ENCODE measurements at regions not wholly inside any gene's neighbourhood (a gene's known extent, or its start where the extent isn't known, plus 50 kb on each side); places are given as distances from the start of the nearest gene placed in this dataset.

DNA sequence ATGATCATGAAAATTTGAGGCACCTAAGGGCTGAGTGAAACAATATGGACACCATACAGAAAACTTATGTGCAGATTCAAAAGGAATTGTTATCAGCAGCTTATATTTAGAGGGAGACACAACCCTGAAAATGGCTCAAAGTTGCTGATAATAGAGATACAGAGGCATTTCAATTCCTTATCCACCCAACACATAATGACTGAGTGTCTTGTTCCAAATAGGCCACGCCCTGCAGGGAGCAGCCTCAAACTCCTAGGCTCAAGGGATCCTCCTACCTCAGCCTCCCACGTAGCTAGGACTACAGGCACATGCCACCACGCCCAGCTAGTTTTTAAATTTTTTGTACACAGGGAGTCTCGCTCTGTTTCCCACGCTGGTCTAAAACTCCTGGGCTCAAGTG, 79.0 kb downstream of the LBH start:
- DNase-seq (ENCODE audit: low read depth): no peak

DNA sequence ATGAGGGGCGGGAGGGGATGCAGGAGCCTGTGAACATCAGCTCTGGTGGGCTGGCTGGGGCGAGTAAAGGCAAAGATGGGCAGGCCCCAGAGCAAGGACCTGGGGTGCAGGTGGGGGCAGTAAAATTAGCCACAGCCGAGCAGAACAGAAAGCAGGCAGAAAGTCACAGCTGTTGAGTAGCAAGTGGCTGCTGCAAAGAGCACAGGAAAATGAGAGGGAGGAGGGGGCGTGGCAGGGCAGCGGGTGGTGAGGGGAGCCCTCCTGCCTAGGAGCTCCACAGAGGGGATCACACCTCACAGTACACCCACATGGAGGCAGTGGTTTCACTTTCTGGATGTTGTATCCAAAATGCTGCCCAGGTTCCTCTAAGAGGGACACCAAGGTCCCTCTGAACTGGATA, 79.6 kb downstream of the LBH start:
- no peak for DNase-seq (ENCODE audit: low read depth)

DNA sequence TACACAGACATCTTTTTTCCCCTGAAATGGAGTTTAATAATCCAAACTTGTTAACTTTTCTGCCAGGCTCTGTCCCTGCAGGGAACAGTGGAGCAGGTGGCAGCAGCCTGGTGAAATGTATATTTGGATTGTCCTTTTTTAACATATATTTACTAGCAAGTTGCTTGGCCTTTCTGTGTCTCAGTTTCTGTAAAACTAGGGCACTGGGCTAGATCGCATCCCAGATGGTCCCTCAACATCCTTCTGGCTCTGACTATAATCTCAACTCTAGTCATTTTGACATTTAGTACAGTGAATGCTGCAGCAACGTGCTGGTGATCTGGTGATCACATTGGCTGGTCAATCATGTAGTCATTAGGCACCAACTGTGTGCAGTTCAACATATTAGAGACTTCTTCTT, 80.4 kb downstream of the LBH start:
- no peak for DNase-seq (ENCODE audit: low read depth)

DNA sequence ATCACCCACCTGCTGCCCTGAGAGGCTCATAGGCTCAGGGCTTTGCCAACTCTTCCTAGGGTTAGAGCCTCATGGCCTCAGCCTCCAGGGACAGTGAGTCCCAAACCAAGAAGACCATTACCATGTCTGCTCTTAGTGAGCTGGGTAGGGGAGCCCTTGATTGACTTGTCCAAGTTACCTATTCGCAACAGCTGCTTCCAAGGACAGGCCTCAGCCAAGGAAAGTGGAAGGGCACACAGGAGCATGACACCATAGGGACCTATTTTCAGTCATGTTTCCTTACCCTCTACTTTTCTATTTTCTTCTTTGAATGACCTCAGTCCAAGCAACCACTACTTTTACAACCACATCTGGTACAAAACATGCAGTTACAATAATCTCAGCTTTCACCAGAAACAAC, 81.6 kb downstream of the LBH start:
- DNase-seq (ENCODE audit: low read depth): no peak

DNA sequence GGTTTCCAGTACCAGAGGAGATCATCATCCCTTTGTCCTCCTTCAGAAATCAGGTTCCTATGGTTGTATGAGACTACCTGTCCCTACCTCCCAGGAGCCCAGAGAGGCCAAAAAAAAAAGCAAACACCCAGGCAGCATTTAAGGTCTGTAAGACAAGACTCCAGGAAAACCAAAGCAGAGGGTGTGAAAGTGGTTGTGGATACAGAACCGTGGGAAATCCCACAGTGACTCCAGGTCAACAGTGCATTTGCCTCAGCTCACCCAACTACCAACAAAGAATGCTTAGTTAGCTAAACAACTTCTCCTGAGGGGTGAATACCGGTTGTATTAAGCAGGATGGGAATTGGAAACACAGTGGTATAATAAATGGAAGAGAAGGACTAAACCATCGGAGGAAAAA, 83.6 kb downstream of the LBH start:
- DNase-seq (ENCODE audit: low read depth): no peak

DNA sequence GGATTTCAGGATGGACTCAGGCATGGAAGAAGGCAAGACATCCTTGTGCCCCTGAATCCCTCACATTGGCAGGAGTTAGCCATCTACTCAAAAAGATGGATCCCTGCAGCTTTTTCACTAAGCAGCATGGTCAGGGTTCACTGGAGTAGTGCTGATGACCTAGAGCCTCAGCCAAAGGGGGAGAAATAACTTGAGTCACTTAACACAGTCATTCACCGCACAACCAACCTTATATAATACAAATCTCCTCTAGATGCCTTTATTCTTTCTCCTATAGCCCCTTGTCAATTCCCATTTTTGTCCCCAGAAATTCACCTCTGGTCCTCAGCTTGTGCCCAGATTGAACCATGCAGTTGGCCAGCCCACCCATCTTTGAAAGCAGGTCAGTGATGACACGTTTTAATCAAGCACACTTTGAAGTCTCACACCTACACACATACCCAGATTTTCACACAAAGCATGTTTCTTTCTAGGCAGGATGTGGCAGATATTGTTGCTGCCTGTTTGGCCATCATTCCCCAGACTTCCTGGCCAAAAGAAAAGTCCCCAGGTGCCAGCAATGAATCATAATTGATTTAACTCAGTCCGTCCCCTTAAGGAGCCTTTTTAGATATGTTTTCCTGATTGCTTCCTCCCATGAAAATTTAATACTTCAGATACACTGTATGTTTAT, 84.2 kb downstream of the LBH start:
- DNase-seq (ENCODE audit: low read depth): no peak

DNA sequence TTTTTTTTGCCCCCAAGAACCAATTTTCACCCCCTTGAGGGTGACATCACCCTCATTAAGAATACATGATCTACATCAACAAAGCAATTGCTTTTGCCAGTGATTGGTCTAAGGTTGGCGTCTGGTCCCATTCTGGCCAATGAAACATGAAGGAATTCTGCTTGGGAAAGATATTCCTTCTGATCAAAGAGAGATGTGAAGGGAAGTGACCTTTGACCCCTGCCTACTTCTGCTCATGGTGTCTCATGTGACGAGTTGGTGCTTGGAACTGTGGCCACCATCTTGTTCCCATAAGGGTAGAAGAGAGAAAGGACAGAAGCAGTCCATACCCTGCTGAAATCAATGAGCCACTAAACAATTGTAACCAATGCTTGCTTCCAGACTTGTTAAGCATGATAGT, 85.1 kb downstream of the LBH start:
- no peak for DNase-seq (ENCODE audit: low read depth)

DNA sequence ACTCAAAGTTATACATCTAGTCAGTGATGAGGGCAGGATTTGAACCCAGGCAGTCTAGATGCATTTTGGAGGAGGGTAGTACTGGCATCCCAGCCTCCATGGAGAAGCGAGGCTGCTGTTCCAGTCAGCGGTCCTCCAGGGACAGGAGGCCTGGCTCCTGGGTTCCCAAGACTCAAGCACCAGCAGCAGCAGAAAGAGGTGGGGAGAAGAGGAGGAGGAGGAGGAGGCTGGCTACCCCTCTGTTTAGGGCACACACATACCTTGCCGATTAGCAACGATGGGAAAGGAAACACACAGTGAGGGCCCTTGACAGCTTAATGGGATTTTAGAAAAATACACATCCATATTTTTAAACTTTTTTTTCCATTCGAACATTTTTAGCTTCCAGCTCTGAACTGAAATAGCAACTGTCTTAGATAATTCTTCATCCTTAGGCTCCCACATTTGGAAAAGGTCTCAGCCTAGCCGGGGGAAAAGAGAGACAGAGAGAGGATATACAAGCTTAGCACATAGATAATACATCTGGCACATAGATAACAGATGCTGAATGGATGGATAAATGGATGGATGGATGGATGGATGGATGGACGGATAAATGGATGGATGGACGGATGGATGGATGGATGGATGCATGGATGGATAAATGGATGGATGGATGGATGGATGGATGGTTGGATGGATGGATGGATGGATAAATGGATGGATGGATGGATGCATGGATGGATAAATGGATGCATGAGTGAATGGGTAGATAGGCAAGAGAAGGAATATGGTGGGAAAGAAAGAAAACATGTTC, 87.9 kb downstream of the LBH start:
- DNase-seq (ENCODE audit: low read depth): no peak

DNA sequence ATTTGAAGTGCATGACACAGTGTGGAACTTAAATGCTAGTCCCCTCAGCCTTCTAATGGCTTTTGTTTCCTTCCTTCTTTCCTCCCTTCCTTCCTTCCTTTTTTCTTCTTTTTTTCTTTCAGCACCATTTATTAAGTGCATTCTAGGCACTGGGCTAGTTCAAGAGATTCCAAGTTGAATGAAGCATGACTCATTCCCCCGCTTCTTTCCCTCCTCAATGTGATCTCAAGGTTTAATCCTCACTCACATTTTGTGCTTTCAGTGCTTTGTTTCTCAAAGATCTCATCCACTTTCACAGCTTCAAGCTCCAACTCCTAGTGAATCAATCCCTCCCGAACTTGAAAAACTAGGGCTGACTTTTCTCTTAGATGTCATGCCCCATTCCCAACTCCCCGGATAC, 90.1 kb downstream of the LBH start:
- DNase-seq (ENCODE audit: low read depth): no peak

DNA sequence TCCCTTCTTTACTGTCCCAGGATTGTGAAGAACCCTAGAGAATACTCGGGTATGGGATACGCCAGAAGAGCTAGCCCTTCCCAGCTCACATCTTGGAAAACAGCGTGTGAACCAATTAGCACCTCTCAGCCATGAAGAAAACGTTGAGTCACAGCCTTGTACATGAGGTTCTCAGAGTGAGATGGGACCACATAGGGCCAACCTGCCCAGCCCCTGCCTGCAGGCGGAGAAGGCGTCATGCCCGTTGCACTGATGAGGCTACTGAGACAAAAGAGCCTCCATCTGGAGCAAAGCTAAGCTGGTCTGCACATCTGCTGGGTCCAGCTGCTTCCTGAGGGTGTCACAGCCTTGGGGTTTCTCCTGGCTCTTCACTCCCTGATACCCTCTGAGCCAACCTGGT, 92.2 kb downstream of the LBH start:
- no peak for DNase-seq (ENCODE audit: low read depth)

DNA sequence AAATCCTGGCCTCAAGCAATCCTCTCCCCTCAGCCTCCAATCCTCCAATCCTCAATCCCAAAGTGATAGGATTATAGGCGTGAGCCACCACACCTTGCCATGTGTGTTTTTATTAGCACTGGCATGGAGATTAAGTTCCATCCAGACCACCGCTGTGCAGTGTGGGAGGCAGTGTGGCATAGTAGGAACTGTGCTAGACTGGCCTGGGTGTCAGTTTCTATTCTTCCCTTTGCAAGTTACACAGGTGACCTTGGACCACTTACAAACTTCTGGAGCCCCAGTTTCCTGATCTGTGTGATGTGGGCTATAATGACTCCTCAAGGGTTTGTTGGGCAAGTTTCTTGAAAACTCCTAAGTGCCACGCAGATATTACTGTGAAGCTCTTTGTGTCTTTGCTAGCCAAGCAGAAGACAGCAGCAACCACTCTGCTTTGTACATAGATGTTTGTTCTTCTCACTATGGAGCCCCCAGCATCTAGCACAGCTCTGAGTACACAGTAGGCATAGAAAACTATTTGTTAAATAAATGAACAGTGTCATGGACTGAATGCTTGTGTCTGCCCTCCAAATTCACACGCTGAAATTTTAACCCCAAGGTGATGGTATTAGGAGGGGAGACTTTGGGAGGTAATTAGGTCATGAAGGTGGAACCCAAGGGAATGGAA, 93.0 kb downstream of the LBH start:
- no peak for DNase-seq (ENCODE audit: low read depth)

DNA sequence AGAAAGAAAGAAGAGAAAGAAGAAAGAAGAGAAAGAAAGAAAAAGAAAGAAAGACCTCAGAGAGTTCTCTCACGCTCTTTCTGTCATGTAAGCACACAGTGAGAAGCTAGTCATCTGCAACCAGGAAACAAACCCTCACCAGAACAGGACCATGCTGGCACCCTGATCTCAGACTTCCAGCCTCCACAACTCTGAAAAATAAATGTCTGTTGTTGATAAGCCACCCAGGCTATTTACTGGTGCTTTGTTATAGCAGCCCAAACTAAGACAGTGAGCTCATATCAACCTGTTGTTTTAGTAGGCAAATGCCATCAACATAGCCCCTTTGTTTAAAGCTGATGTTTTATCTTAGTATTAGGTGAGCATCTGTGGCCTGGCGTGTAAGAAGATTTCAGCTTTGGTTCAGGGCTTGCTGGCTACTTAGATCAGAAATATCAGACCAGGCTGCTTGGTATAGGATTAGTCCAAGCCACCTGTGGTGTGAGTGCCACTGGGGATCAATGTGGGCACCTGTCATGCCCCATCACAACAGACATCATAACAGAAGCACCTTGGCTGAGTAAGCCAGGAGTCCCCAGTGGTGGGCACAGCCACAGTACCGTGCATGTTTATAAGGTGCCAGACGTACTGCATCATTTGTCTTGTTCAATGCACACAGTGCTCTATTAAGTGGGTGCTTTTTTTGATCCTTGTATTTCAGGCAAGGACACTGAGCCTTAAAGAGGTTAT, 94.4 kb downstream of the LBH start:
- no peak for DNase-seq (ENCODE audit: low read depth)

DNA sequence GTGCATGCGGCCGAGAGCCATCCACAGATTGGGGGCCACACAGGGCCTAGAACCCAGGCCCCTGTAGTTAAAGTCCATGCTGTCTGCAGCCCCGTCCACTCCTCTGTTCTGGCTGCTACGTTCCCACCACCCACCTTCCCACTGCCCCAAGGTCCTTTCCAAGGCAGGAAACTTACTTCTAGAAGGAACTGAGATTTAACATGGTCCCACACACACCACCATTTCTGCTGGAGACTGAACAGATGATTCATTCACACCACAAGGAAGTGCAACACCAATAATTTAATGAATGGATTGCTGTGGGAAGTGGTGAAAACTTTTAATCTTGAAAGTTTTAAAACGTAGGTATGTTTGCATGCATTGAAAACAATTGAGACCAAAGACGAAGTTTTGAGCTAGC, 95.2 kb downstream of the LBH start:
- no peak for DNase-seq (ENCODE audit: low read depth)

DNA sequence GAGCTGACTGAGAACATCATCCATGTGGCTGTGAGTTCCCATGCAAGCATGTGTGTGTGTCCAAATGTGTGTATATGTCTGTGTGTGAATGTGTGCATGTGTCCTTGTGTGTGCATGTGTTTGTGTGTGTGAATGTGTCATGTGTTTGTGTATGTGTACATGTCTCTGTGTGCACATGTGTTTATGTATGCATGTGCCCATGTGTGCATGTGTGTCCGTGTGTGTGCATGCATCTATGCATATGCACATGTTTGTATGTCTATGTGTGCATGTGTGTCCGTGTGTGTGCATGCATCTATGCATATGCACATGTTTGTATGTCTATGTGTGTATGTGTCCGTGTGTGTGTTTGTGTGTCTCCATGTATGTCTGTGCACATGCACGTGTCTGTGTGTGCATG, 99.7 kb downstream of the LBH start:
- DNase-seq (ENCODE audit: low read depth): no peak

DNA sequence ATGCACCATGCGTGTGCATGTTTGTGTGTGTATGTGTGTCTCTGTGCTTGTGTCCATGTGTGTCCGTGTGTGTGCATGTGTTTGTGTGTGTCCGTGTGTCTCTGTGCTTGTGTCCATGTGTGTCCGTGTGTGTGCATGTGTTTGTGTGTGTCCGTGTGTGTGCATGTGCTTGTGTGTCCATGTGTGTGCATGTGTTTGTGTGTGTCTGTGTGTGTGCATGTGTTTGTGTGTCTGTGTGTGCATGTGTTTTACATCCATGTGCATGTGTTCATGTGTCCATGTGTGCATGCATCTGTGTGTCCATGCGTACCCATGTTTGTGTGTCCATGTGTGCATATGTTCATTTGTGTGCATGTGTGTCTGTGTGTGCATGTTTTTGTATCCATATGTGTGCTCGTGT, 100.5 kb downstream of the LBH start:
- DNase-seq (ENCODE audit: low read depth): no peak

DNA sequence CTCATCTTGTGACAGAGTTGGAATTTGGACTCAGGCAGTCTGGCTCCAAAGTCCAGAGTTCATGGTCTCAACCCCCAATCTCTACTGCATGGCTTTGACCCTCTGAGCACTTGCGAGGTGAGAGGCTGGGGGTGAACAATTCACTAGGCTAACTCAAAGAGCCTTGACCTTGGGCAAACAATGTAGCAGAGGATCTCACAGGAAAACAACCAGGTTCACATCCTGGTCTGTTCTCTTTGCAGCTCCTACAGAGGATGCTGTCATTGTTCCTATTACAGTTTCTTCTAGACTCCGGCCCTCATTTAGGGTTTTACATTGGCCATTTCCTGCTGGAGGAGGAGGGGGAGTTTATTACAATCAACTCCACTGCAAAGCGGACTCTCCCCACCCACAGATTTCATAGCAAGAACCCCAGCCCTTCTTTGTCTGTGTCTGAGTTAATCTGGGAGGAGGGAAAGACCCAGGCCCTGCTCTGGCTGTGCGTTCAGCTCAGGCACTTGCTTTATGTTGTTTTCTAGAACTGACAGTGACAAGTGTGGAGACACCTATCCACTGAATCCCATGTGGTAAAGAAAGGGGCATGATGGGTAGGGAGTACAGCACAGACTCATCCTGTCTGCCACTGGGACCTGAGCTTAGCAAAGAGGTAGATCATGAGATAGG, 101.6 kb downstream of the LBH start:
- no peak for DNase-seq (ENCODE audit: low read depth)

DNA sequence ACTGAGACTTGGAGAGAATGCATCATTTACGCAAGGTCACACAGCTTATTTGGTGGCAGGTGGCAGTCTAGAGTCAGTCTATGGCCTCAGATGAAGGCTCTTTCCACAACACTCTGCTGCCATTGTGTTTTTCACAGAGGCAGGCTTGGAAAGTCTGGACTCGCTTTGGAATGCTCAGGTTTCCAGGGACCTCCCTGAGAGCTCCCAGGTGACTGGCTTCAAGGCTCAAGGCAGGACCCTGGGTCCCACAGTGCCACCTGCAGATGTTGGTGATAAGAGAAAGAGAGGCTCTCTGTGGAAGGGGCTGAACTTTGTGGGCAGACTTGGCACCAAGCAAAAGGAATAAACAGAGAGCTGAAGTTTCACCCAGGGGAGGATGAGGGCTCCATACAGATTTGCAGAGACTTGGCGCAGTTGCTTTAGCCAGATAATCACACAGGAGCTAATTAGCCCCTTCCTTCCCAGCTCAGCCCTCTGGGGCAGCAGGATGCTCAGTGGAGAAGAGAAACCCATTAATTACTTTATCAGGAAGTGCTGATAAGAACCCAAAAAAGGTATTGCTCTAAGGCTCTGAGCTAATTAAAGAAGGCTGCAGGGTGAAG, 103.5 kb downstream of the LBH start:
- no peak for DNase-seq (ENCODE audit: low read depth)

DNA sequence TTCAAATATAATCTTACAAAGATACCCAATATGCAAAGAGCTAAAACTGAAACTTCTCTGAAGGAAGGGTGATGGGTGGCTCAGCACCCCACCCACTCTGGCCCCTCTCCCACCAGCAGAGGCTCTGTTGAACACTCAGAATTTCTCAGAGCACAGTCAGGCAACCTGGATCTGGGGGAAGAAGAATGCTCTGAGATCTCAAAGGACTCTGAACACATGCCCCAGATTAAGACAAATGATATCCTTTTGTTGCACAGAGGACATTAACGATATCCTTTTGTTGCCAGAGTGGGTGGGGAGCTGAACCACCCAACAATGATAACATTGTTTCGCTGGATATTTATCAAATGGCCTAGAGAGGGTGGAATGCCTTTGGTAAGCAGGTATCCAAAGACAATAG, 104.8 kb downstream of the LBH start:
- no peak for DNase-seq (ENCODE audit: low read depth)

DNA sequence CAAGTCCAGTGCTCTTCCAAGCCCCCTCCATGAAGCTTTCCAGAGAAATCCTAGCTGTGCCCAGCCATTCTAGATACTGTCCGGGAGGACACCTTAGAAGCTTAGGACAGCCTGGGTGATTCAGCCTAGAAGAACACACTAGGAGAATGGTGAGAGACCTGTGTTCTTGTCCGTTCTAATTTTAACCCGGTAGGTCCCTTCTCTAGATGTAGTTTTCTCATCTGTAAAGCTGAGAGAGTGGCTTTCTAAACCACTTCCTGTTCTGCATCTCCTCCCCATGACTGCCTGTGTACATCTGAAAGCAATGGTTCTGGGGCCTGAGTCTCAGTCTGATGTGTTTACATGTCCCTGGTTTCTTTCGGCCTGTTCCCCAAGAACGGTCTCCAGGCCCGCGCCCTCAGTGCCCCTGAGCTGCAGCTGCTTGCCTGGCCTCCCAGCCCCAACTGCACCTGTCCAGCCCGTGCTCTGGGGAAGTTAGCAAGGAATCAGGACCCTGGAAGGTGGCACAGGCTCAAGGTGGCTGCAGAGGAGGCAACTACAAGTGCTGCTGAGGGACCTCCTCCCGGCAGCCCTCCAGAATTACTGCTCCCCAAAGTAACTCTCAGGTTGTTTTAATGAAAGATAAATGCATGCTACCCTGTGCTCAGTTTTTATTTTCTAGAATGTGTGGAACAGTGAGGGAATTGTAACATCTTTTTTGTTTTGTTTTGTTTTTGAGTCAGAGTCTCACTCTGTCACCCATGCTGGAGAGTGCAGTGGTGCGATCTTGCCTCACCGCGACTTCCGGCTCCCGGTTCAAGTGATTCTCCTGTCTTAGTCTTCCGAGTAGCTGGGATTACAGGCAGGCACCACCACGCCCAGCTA, 105.9 kb downstream of the LBH start:
- peak; percentile 32 for DNase-seq (ENCODE audit: low read depth)

DNA sequence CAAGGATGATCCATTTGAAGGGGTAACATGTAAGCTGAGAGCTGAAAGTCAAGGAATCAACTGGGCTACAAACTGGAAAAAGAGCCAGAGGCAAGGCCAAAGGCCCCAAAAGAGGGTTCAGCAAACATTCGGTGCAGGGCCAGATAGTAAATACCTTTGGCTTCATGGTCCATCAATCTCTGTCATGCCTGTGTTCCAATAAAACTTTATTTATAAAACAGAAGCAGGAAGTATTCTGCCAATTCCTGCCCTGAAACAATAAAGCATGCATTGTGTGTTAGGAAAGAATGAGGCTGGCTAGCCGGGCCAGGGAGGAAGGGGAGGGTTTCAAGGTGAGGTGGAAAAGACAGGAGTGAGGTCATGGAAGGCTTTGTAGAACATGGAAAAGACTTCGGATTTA, 107.1 kb downstream of the LBH start:
- DNase-seq (ENCODE audit: low read depth): no peak

DNA sequence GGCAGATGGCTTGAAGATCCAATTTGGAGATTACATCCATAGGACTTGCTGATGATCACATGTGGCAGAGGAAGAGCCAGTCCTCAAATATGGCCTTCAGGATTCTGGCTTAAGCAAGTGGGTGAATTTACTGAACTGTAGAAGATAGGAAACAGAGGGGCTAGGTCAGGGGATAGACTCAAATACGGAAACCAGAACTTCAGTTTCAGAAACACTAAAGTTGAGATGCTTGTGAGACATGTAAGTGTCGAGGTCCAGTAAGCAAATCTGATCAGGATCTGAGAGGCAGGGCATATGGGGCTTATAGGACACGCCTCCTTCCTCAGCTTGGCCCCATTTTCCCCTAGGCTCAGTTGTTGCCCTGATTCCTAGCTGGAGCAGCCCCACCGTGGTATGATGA, 107.7 kb downstream of the LBH start:
- no peak for DNase-seq (ENCODE audit: low read depth)
